PC-3 (cell line): ENCODE measurements at regions not wholly inside any gene's neighbourhood (a gene's known extent, or its start where the extent isn't known, plus 50 kb on each side); places are given as distances from the start of the nearest gene placed in this dataset.

Experiments used
- ATAC-seq: fragments of 200-7000 bp; cut with Tn5 transposase; 2 replicates; pipeline ENCODE4 v1.9.1; 2020; ENCODE audit warnings: mild to moderate bottlenecking, moderate library complexity
- BruUV-seq: library from RNA; stranded (reverse); fragments of 400-500 nt; replicated peaks from 2 replicates; lab custom pipeline; 2021; lab: Mats Ljungman, UMichigan
- CTCF ChIA-PET: fragments of 300-600 bp; sonication (Branson Sonifier 250); formaldehyde crosslinking; loops from one replicate; lab custom pipeline; 2022; ENCODE audit warnings: antibody characterized with exemption; lab: Charles Lee
- POLR2A ChIA-PET: fragments of 300-600 bp; sonication (Branson Sonifier 250); formaldehyde crosslinking; loops from one replicate; lab custom pipeline; 2022; ENCODE audit warnings: antibody characterized with exemption; ENCODE audit not compliant: unreplicated experiment; lab: Charles Lee
- DNase-seq: peaks from one replicate; pipeline ENCODE4 v3.0.0-alpha.2; 2015
- H2AFZ ChIP-seq: fragments of 300-600 bp; sonication (generic); 2 replicates; pipeline ENCODE4 v1.6.0; 2016; ENCODE audit warnings: antibody characterized with exemption, low read length
- H3F3A ChIP-seq: fragments of 300-600 bp; sonication (generic); one replicate; pipeline ENCODE4 v1.6.0; 2017; ENCODE audit warnings: antibody characterized with exemption, low read length, control low read depth, mild to moderate bottlenecking; ENCODE audit not compliant: unreplicated experiment
- H3K27ac ChIP-seq: fragments of 300-600 bp; sonication (generic); 2 replicates; pipeline ENCODE4 v1.5.1; 2016; ENCODE audit warnings: mild to moderate bottlenecking, low read length
- H3K27me3 ChIP-seq: fragments of 300-600 bp; sonication (generic); 2 replicates; pipeline ENCODE4 v1.6.1; 2016; ENCODE audit warnings: low read length, mixed read lengths
- H3K36me3 ChIP-seq: fragments of 300-600 bp; sonication (generic); 2 replicates; pipeline ENCODE4 v1.6.1; 2016; ENCODE audit warnings: low read depth, mixed run types, low read length, mixed read lengths
- H3K4me1 ChIP-seq: fragments of 300-600 bp; sonication (generic); 2 replicates; pipeline ENCODE4 v1.5.1; 2016; ENCODE audit warnings: low read length; ENCODE audit not compliant: insufficient read depth
- H3K4me2 ChIP-seq: fragments of 300-600 bp; sonication (generic); 2 replicates; pipeline ENCODE4 v1.6.0; 2016; ENCODE audit warnings: low read length
- H3K4me3 ChIP-seq: fragments of 300-600 bp; sonication (generic); 2 replicates; pipeline ENCODE4 v1.5.1; 2016; ENCODE audit warnings: mild to moderate bottlenecking, low read length, mixed read lengths
- H3K79me2 ChIP-seq: fragments of 300-600 bp; sonication (generic); 2 replicates; pipeline ENCODE4 v1.6.1; 2017; ENCODE audit warnings: low read length, mixed read lengths
- H3K9ac ChIP-seq: fragments of 300-600 bp; sonication (generic); 2 replicates; pipeline ENCODE4 v1.6.0; 2016; ENCODE audit warnings: mild to moderate bottlenecking, low read length
- H3K9me2 ChIP-seq: fragments of 300-600 bp; sonication (generic); replicated peaks from 2 replicates; pipeline ENCODE4 v1.6.1; 2016; ENCODE audit warnings: mixed run types, low read length, mixed read lengths
- H3K9me3 ChIP-seq: fragments of 300-600 bp; sonication (generic); 2 replicates; pipeline ENCODE4 v1.6.1; 2016; ENCODE audit warnings: low read length, mixed read lengths
- H4K20me1 ChIP-seq: fragments of 300-600 bp; sonication (generic); 2 replicates; pipeline ENCODE4 v1.6.1; 2016; ENCODE audit warnings: low read length, mixed read lengths
- CTCF ChIP-seq: fragments of 300-600 bp; sonication (generic); conservative IDR thresholded peaks from 2 replicates; pipeline ENCODE4 v1.5.1; 2017; ENCODE audit warnings: antibody characterized with exemption, low read depth, mild to moderate bottlenecking, low read length
- EZH2 ChIP-seq: fragments of 300-600 bp; sonication (generic); IDR thresholded peaks from one replicate; pipeline ENCODE4 v1.6.1; 2017; ENCODE audit warnings: antibody characterized with exemption, mild to moderate bottlenecking, low read length; ENCODE audit not compliant: unreplicated experiment
- EZH2phosphoT487 ChIP-seq: fragments of 300-600 bp; sonication (generic); IDR thresholded peaks from 2 replicates; pipeline ENCODE4 v1.6.1; 2018; ENCODE audit warnings: mild to moderate bottlenecking, antibody characterized with exemption, low read length, borderline replicate concordance
- intact Hi-C: fragments of 100-400 bp; cut with micrococcal nuclease; formaldehyde crosslinking; loops from 2 replicates; pipeline ENCODE4 v1.9.0; 2023

- H3K9me2 ChIP-seq: no peaks in the 10 kb centered on the region
- H3K4me1 ChIP-seq: peaks cover 9% of the 10 kb centered on the region
- ATAC-seq (peak; percentile 18; the same call in 1 of the 2 replicates), DNase-seq (no peak)
- H3K4me2 ChIP-seq: no peak overlapping the region
- H3K79me2 ChIP-seq: no peaks in the 10 kb centered on the region
- H4K20me1 ChIP-seq: no peaks in the 10 kb centered on the region
- H3K9ac ChIP-seq: no peak overlapping the region
- H3K27ac ChIP-seq: no peak overlapping the region
- intact Hi-C loops: no loop called here
- BruUV-seq: no TSS peak
- CTCF ChIA-PET: no interaction called here
- POLR2A ChIA-PET: no interaction called here
- no peak overlapping the region for H3K4me3 ChIP-seq
- H3F3A ChIP-seq: no peaks in the 10 kb centered on the region
- H2AFZ ChIP-seq: peak overlapping the region; percentile 30; the same call in 1 of the 2 replicates
- H3K36me3 ChIP-seq: no peaks in the 10 kb centered on the region
- H3K9me3 ChIP-seq: no peaks in the 10 kb centered on the region
- no peak for TF ChIP-seq CTCF
- TF ChIP-seq EZH2: no peak
- no peak for TF ChIP-seq EZH2phosphoT487
- H3K27me3 ChIP-seq: peaks cover 5% of the 10 kb centered on the region; the same call in 1 of the 2 replicates
These were observed 150.2 kb upstream of the PRSS58 start for GRCh38 chr7:142407939-142408570.

GRCh38 chr7:142405122-142405765, 147.4 kb upstream of the PRSS58 start:
- Histone ChIP-seq H3F3A (no peaks in the 10 kb centered on the region), H3K9ac (no peak overlapping the region), H3K4me1 (peaks cover 9% of the 10 kb centered on the region), H3K4me2 (no peak overlapping the region), H3K9me2 (no peaks in the 10 kb centered on the region), H3K79me2 (no peaks in the 10 kb centered on the region), H3K9me3 (no peaks in the 10 kb centered on the region), H3K27ac (no peak overlapping the region), H2AFZ (no peak overlapping the region), H3K4me3 (no peak overlapping the region), H3K27me3 (peaks cover 32% of the 10 kb centered on the region), H4K20me1 (no peaks in the 10 kb centered on the region), H3K36me3 (no peaks in the 10 kb centered on the region)
- BruUV-seq: no TSS peak
- DNase-seq (no peak), ATAC-seq (no peak)
- POLR2A ChIA-PET: no interaction called here
- CTCF ChIA-PET: no interaction called here
- no peak for TF ChIP-seq CTCF
- no peak for TF ChIP-seq EZH2phosphoT487
- no peak for TF ChIP-seq EZH2
- intact Hi-C loops: no loop called here

- H3K9me2 ChIP-seq: no peaks in the 10 kb centered on the region
- CTCF ChIA-PET: interaction anchor here (0.9 kb wide), 1 partner anchor 186 kb away, joined by 5 read pairs; no protein-coding TSS in a partner anchor
- no peaks in the 10 kb centered on the region for H3F3A ChIP-seq
- H3K79me2 ChIP-seq: no peaks in the 10 kb centered on the region
- H3K9ac ChIP-seq: no peak overlapping the region
- no peak overlapping the region for H3K27ac ChIP-seq
- no peak overlapping the region for H3K4me3 ChIP-seq
- POLR2A ChIA-PET: no interaction called here
- H2AFZ ChIP-seq: no peak overlapping the region
- H3K4me1 ChIP-seq: no peaks in the 10 kb centered on the region
- TF ChIP-seq EZH2: no peak
- no peak for TF ChIP-seq CTCF
- no peak for TF ChIP-seq EZH2phosphoT487
- no TSS peak for BruUV-seq
- H3K36me3 ChIP-seq: no peaks in the 10 kb centered on the region
- no peak overlapping the region for H3K4me2 ChIP-seq
- H3K27me3 ChIP-seq: peaks cover 54% of the 10 kb centered on the region
- H4K20me1 ChIP-seq: no peaks in the 10 kb centered on the region
- intact Hi-C loops: no loop called here
- DNase-seq (no peak), ATAC-seq (no peak)
- no peaks in the 10 kb centered on the region for H3K9me3 ChIP-seq
These were observed 144.1 kb upstream of the PRSS58 start for GRCh38 chr7:142401951-142402350.
